HFF-Myc (cell line): ENCODE measurements at regions not wholly inside any gene's neighbourhood (a gene's known extent, or its start where the extent isn't known, plus 50 kb on each side); places are given as distances from the start of the nearest gene placed in this dataset.
A peak's percentile ranks its signal among the peaks of the same experiment; 100 is the strongest.

Experiments used
- DNase-seq: peaks from one replicate; pipeline ENCODE4 v3.0.0-alpha.2; 2011; ENCODE audit warnings: low read depth; ENCODE audit errors: extremely low read depth
- H3K4me3 ChIP-seq: replicated peaks from 2 replicates; pipeline ENCODE4 v1.5.1; 2011; ENCODE audit warnings: low read depth, mild to moderate bottlenecking, control low read depth, low read length
- TF ChIP-seq, protein P1 (sequence below): IDR thresholded peaks from 2 replicates; pipeline ENCODE4 v1.5.1; 2012; ENCODE audit warnings: mild to moderate bottlenecking, low read depth, low read length, control low read depth; ENCODE audit errors: missing control alignments

- peak; percentile 55 for DNase-seq
- TF ChIP-seq, protein P1, sequence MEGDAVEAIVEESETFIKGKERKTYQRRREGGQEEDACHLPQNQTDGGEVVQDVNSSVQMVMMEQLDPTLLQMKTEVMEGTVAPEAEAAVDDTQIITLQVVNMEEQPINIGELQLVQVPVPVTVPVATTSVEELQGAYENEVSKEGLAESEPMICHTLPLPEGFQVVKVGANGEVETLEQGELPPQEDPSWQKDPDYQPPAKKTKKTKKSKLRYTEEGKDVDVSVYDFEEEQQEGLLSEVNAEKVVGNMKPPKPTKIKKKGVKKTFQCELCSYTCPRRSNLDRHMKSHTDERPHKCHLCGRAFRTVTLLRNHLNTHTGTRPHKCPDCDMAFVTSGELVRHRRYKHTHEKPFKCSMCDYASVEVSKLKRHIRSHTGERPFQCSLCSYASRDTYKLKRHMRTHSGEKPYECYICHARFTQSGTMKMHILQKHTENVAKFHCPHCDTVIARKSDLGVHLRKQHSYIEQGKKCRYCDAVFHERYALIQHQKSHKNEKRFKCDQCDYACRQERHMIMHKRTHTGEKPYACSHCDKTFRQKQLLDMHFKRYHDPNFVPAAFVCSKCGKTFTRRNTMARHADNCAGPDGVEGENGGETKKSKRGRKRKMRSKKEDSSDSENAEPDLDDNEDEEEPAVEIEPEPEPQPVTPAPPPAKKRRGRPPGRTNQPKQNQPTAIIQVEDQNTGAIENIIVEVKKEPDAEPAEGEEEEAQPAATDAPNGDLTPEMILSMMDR, result peak; percentile 92
- no peak overlapping the region for H3K4me3 ChIP-seq
These were observed 138.9 kb upstream of the COL8A1 start for GRCh38 chr3:99499235-99500158.

DNA sequence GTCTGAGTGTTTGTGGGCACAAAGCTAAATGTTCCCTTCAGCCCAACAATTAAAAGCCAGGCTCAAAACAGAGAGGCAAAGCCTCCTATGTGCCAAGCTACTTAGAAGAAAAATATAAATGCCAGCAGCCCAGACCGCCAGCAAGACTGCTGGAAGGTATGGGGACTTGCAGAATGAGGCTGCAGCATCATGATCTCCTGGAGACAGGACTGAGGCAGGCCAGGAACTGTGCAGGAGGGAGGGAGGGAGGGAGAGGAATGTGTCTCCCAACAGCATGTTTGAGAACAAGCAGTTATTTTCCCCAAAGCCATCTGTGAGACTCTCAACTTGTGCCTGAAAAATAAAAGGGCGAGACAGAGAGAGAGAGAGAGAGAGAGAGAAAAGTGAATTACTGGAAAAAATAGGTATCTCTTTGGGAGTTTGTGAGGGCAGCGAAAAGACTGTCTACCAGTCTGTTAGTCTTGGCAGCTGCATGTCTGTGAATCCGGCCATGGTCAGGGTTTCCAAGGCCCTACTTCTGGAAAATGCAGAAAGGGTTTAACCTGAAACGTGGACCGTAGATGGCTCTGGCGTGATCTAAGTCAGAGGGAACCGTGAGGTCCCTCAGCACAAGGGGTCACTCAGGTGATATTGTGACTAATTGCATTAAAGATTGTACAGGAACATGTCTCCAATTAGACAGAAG, 139.7 kb upstream of the COL8A1 start:
- TF ChIP-seq, protein P1, result no peak

DNA sequence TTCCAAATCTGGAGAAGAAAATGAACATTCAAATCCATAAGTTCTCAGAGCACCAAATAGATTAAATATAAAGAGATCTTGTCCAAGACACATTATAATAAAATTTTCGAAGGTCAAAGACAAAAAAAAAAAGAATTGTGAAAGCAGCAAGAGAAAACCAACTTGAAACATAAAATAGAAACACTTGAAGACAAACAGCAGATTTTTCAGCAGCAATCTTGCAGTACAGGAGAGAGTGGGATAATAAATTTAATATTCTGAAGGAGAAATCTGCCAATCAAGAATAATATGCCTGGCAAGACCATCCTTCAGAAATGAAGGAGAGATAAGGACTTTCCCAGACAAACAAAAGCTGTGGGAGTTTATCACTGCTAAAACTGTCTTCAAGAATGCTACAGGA, 150.5 kb upstream of the COL8A1 start:
- DNase-seq, result no peak
- TF ChIP-seq, protein P1, result no peak
- H3K4me3 ChIP-seq, result no peak overlapping the region

More for the DNA sequence above, 139.7 kb upstream of the COL8A1 start:
- DNase-seq, result no peak
- H3K4me3 ChIP-seq, result no peak overlapping the region

DNA sequence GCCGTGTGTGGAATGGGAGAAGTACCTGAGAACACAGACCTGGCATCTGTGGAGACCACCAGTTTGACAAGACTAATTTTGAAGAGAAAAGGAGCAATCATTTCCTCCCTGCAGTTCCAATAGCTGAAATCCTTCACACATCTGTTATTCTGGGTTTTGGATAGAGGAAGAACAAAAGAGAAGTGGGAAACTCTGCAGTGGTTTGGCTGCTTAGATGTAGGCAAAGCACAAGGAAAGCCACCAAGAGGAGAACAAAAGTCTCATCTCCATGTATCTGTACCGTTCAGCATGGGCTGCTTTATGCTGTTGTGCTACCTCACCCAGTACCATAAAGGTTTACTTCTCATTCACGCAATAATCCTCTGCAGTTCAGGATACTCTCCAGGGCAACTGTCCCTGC, 153.1 kb upstream of the COL8A1 start:
- H3K4me3 ChIP-seq, result no peak overlapping the region
- TF ChIP-seq, protein P1, result no peak
- no peak for DNase-seq

DNA sequence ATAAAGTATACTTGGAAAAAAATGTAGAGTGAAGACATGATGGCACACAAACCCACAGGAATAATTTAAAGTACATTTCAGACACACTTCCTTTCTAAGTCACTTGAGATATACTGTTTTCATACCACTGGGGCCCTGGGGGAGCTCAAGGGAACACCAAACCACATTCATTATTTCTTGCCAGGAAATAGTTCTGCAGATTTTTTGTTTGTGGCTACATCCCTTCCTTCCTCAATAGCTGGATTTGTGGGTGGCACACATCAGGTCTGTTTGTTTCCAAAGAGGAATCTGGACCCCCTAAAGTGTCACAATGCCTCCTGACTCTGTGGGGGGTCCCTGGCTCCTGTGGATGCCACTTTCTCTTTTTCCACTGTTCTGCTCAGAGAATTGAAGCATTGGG, 153.5 kb upstream of the COL8A1 start:
- H3K4me3 ChIP-seq, result no peak overlapping the region
- no peak for DNase-seq
- TF ChIP-seq, protein P1, result no peak

DNA sequence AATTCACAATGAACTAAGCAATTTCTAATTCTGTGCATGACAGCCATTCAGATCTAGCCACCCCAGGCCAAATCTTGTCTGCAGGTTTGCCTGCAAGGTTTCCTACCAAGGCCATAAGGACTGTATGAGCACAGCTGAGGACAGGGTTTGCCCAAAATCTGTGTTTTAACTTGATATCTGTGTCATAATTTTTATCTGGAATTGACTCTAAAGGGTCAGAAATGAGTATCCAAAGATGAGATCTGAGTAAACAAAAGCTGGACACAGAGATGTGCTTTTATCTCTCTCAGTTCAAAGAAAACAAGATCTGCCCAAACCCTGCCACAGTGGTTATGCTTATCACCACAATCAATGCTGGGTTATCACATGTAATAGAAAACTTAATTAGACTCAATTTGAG, 154.6 kb upstream of the COL8A1 start:
- TF ChIP-seq, protein P1, result no peak
- no peak for DNase-seq
- no peak overlapping the region for H3K4me3 ChIP-seq
